ENCODE measurements at regions not wholly inside any gene's neighbourhood (a gene's known extent, or its start where the extent isn't known, plus 50 kb on each side); places are given as distances from the start of the nearest gene placed in this dataset.
"Not testable (repeated sequence)": the region's sequence is repeated elsewhere in the genome, so short reads cannot be mapped to it uniquely, and the experiment has no call there.

DNA sequence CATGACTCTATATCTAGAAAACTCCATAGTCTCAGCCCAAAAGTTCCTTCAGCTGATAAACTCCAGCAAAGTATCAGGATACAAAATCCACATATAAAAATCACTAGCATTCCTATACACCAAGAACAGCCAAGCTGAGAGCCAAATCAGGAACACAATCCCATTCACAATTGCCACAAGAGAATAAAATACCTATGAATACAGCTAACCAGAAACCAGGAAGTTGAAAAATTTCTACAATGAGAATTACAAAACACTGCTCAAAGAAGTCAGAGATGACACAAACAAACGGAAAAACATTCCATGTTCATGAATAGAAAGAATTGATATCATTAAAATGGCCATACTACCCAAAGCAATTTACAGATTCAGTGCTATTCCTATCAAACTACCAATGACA is 61.0 kb upstream of the PKN2 start:
- not testable (repeated sequence) for H3K4me1 ChIP-seq (ENCODE audit: insufficient read depth, low read length); H3K9me3 ChIP-seq (ENCODE audit: low read depth, low read length); H3K27me3 ChIP-seq (ENCODE audit: insufficient read depth, low read length); H3K4me3 ChIP-seq (ENCODE audit: low read length)

Measured in mononuclear cell (primary cell).